GM13976 (cell line): ENCODE measurements at regions not wholly inside any gene's neighbourhood (a gene's known extent, or its start where the extent isn't known, plus 50 kb on each side); places are given as distances from the start of the nearest gene placed in this dataset.

Experiments
- DNase-seq: peaks from one replicate; pipeline ENCODE4 v3.0.0; 2012; ENCODE audit warnings: low spot score
- in situ Hi-C: fragments of 300-500 bp; cut with MboI; formaldehyde crosslinking; loops from one replicate; pipeline ENCODE4 v1.12.0; 2022; ENCODE audit warnings: low sequenced_read_pairs, mixed read lengths, inconsistent platforms; ENCODE audit not compliant: unreplicated experiment
- TF ChIP-seq, protein P1 (sequence below): IDR thresholded peaks from 2 replicates; pipeline ENCODE4 v1.5.1; 2012; ENCODE audit warnings: borderline replicate concordance, mild to moderate bottlenecking; ENCODE audit not compliant: insufficient read depth; ENCODE audit errors: extremely low read depth, missing control alignments, control extremely low read depth

DNA sequence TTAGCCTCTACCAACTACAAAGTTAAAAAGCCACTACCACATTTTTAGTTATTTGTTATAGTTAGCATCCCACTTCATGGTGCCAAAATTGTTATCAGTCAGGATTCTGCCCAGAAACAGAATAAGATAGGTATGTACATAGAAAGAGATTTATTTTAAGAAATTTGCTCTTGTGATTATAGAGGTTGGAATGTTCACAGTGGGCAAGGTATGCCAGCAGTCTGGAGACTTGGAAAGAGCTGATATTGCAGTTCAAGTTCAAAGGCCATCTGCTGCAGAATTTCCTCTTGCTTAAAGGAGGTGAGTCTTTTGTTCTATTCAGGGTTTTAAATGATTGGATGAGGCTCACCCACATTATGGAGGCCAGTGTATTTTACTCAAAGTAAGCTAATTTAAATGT is 143.8 kb upstream of the POU1F1 start:
- TF ChIP-seq, protein P1, sequence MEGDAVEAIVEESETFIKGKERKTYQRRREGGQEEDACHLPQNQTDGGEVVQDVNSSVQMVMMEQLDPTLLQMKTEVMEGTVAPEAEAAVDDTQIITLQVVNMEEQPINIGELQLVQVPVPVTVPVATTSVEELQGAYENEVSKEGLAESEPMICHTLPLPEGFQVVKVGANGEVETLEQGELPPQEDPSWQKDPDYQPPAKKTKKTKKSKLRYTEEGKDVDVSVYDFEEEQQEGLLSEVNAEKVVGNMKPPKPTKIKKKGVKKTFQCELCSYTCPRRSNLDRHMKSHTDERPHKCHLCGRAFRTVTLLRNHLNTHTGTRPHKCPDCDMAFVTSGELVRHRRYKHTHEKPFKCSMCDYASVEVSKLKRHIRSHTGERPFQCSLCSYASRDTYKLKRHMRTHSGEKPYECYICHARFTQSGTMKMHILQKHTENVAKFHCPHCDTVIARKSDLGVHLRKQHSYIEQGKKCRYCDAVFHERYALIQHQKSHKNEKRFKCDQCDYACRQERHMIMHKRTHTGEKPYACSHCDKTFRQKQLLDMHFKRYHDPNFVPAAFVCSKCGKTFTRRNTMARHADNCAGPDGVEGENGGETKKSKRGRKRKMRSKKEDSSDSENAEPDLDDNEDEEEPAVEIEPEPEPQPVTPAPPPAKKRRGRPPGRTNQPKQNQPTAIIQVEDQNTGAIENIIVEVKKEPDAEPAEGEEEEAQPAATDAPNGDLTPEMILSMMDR, result no peak
- in situ Hi-C loops, result no loop called here
- no peak for DNase-seq

DNA sequence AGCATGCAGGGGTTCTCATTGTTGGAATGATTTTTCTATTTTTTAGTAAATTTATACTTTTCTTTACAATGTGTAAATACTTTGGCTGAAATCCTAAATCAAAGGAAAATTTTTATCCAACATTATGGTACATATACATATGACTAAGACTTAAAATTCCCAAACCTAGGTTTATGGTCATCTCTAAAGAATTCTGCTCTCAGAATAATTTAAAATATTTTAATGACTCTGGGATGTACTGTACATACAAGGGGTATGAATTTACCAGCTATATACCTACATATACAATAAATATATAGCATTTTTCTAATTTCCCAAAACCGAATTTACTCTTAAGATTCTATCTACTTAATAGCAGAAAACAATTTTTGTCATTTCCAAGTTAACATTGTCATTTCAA is 137.9 kb upstream of the POU1F1 start:
- in situ Hi-C loops, result no loop called here
- TF ChIP-seq, protein P1, result no peak
- DNase-seq, result no peak

DNA sequence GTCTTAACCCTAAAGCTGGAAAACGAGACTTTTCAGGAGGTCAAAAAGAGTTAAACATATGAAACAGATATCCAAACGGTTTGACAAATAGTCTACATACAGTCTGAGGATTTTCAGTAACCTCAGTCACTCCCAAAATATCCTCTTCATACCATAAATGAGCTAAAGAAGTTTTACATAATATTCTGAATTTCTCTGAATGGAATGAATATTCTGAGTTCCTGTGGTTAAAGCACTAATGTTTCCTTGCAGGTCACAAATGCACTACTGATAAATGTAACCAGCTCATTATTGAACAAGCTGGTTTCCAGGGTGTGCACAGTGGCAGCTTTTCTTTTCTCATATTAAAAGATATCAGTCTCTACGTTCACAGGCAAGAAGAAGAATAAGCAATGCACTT is 137.4 kb upstream of the POU1F1 start:
- in situ Hi-C loops, result no loop called here
- TF ChIP-seq, protein P1, result no peak
- DNase-seq, result no peak

DNA sequence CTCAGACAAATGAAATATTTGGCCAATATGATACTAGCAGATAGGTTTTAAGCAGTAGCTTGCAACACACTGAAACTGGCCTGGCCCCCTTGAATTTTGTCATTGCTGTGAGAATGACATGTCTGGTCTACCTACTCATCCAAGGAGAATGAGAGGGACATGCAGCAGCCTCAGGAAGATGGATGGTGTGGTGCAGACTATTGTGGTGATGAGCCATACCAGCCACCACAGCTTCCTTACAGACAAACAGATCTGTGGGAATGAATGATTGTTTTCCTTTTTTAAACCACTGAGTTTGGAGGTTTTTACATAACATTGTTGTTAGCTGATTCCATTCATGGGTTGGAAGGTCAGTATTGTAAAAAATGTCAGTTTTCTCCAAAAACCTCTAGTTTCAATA is 133.7 kb upstream of the POU1F1 start:
- in situ Hi-C loops, result no loop called here
- DNase-seq, result no peak

DNA sequence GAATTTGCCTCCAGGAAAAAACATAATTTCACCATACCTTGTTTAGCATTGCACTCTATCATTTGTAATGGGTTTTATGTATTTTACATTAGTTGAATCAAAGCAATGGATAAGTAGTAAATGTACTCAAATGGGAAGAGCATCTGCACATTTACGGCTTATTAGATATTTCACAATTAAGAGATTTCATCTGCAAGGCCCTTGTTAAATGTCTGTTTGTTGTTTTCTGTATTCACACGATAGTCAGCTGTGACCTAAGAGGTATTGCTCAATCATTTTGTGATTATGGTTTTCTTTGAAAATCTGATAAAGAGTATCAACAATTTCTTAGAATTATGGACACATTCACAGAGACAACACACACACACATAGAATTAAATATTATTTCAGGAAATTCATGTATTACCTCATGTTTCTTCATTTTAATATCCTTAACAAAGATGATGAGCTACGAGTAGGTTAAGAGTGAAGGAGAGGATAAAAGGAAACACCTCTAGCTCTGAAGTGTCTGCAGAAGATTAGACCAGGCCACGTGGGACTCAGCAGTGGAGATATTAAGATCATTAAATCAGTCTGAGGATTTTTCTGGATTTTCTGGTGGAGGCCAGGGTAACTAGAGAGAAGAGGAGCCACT is 121.9 kb upstream of the POU1F1 start:
- in situ Hi-C loops, result no loop called here
- DNase-seq, result no peak
- TF ChIP-seq, protein P1, result no peak

More for the DNA sequence above, 133.7 kb upstream of the POU1F1 start:
- TF ChIP-seq, protein P1, result no peak

DNA sequence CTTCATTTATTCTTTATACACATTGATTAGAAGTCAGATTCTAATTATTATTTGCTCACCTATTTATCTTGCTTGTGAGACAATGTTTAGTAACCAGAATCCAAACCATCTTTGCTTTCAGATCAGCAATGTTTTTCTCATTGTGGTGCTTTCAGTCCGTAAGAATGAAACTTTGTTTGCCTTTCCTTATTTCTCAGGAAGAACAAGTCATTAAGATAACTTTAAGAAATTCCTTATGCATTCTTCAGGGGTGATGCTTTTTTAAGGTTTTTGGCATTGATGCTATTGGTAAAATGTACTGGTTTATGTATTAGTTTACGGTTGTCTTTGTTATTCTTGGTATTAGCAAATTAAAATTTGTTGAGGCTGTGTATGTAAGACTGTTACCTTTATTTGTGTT is 120.8 kb upstream of the POU1F1 start:
- DNase-seq, result no peak
- in situ Hi-C loops, result no loop called here
- TF ChIP-seq, protein P1, result no peak
